ENCODE measurements at regions not wholly inside any gene's neighbourhood (a gene's known extent, or its start where the extent isn't known, plus 50 kb on each side); places are given as distances from the start of the nearest gene placed in this dataset.

GRCh38 chr4:20126906-20127305, 124.8 kb upstream of the SLIT2 start:
- TF ChIP-seq CTCF (IDR thresholded peaks at IDR 0.05; ENCODE audit: insufficient read depth in 1 of 2, low read depth in 1 of 2, low read length in 1 of 2, severe bottlenecking in 1 of 2, unreplicated experiment in 1 of 2), result no peak
- Histone ChIP-seq H3K4me1 (no peaks in the 10 kb centered on the region), H3K36me3 (ENCODE audit: control insufficient read depth, insufficient read depth, low read length) (no peaks in the 10 kb centered on the region), H3K4me3 (ENCODE audit: low read depth, low read length) (no peak overlapping the region), H3K9me3 (no peaks in the 10 kb centered on the region), H3K27me3 (replicated peaks; ENCODE audit: control insufficient read depth, insufficient read depth, low read length) (no peaks in the 10 kb centered on the region)
- DNase-seq, result no peak
- Mint-ChIP-seq H3K9me3 (ENCODE audit: unreplicated experiment) (no peaks in the 10 kb centered on the region), H3K4me3 (ENCODE audit: unreplicated experiment) (no peak overlapping the region), H3K27me3 (ENCODE audit: insufficient read depth, unreplicated experiment) (peaks cover 2% of the 10 kb centered on the region), H3K4me1 (ENCODE audit: low read depth, unreplicated experiment) (no peaks in the 10 kb centered on the region), H3K36me3 (ENCODE audit: insufficient read depth, unreplicated experiment) (no peaks in the 10 kb centered on the region), H3K27ac (ENCODE audit: unreplicated experiment) (no peak overlapping the region)
- POLR2A ChIA-PET, result no interaction called here
- BruUV-seq (replicated peaks), result no TSS peak
- intact Hi-C loops (cut with micrococcal nuclease; ENCODE audit: unreplicated experiment), result no loop called here
- CTCF ChIA-PET, result no interaction called here

DNA sequence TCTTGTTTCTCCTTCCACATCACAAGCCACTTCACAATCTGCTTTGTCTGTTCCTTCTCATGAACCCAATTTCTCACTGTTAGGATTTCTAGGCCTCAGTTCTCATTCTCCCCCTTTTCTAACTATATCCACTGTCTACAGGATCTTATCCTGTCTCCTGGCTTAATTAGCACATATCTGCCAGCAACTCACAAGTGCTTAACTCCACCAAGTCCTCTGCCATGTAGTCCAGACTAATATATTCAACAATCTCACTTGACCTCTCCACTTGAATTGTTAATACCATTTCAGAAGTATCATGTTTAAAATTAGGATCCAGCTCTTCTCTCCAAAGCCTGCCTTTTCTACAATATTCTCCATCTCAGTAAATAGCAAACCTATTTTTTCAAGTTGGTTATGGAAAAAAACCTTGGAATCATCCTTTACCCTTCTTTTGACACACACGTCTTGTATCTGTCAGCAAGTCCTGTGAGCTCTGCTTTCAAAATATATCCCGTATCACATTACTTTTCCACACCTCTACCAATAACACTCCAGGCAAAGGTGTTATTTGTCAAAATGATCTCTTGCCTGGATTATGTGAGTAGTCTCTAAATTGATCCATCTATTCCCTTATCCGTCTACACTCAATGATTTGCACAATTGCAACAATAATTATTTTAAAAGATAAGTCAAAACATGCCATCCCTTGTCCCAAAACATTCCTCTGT, 127.2 kb upstream of the SLIT2 start:
- ChIA-PET POLR2A (no interaction called here), CTCF (no interaction called here)
- intact Hi-C loops (cut with micrococcal nuclease; ENCODE audit: unreplicated experiment), result no loop called here
- no peaks in the 10 kb centered on the region for H3K9me3 Mint-ChIP-seq (ENCODE audit: unreplicated experiment)
- no peaks in the 10 kb centered on the region for H3K9me3 ChIP-seq
- no TSS peak for BruUV-seq (replicated peaks)
- H3K4me1 ChIP-seq, result no peaks in the 10 kb centered on the region
- H3K36me3 Mint-ChIP-seq (ENCODE audit: insufficient read depth, unreplicated experiment), result no peaks in the 10 kb centered on the region
- peaks cover under 1% of the 10 kb centered on the region for H3K27me3 Mint-ChIP-seq (ENCODE audit: insufficient read depth, unreplicated experiment)
- no peak overlapping the region for H3K4me3 Mint-ChIP-seq (ENCODE audit: unreplicated experiment)
- no peaks in the 10 kb centered on the region for H3K27me3 ChIP-seq (replicated peaks; ENCODE audit: control insufficient read depth, insufficient read depth, low read length)
- no peaks in the 10 kb centered on the region for H3K36me3 ChIP-seq (ENCODE audit: control insufficient read depth, insufficient read depth, low read length)
- H3K4me3 ChIP-seq (ENCODE audit: low read depth, low read length), result no peak overlapping the region
- no peak overlapping the region for H3K27ac Mint-ChIP-seq (ENCODE audit: unreplicated experiment)
- DNase-seq, result no peak
- H3K4me1 Mint-ChIP-seq (ENCODE audit: low read depth, unreplicated experiment), result no peaks in the 10 kb centered on the region
- no peak for TF ChIP-seq CTCF (IDR thresholded peaks at IDR 0.05; ENCODE audit: insufficient read depth in 1 of 2, low read depth in 1 of 2, low read length in 1 of 2, severe bottlenecking in 1 of 2, unreplicated experiment in 1 of 2)

DNA sequence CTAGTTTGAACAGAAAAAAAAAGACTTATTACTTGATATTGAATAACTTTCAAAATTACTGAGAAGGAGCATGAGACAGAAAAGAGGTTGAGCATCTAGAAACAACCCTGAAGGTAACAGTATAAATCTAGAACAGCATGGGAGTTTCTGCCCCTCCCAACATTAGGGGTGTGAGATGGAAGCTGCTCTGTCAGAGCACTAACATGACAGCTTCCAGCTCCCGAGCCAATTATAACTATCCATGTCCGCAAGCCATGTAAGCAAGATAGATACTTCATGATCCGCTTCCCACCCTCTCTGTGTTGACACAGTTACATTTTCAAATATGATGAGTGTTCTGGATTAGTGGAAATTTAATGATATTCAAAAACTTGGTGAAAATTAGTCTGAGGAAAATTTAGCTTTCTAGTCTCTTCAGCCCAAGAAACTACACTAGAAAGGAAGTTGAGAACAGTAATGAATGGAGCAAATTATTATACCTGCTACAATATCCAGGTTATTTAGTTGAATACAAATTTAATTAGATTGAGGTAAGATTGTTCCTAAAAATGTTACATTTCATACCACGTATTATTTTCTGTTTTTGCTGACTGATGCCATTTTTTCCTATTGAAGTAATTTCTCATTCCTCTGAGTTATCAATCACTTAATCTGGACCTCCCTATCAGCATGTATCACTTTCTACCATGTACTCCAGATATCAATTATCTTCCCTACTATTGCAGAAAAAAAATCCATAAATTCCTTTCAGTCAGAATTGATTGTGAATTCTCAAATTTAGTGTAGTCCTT, 129.3 kb upstream of the SLIT2 start:
- Mint-ChIP-seq H3K36me3 (ENCODE audit: insufficient read depth, unreplicated experiment) (no peaks in the 10 kb centered on the region), H3K4me1 (ENCODE audit: low read depth, unreplicated experiment) (no peaks in the 10 kb centered on the region), H3K27ac (ENCODE audit: unreplicated experiment) (no peak overlapping the region), H3K27me3 (ENCODE audit: insufficient read depth, unreplicated experiment) (peaks cover 3% of the 10 kb centered on the region), H3K9me3 (ENCODE audit: unreplicated experiment) (no peaks in the 10 kb centered on the region), H3K4me3 (ENCODE audit: unreplicated experiment) (no peak overlapping the region)
- H3K9me3 ChIP-seq, result no peaks in the 10 kb centered on the region
- no TSS peak for BruUV-seq (replicated peaks)
- POLR2A ChIA-PET, result no interaction called here
- H3K27me3 ChIP-seq (replicated peaks; ENCODE audit: control insufficient read depth, insufficient read depth, low read length), result no peaks in the 10 kb centered on the region
- DNase-seq, result no peak
- no peaks in the 10 kb centered on the region for H3K4me1 ChIP-seq
- no peak overlapping the region for H3K4me3 ChIP-seq (ENCODE audit: low read depth, low read length)
- no peaks in the 10 kb centered on the region for H3K36me3 ChIP-seq (ENCODE audit: control insufficient read depth, insufficient read depth, low read length)
- CTCF ChIA-PET, result no interaction called here
- intact Hi-C loops (cut with micrococcal nuclease; ENCODE audit: unreplicated experiment), result no loop called here
- no peak for TF ChIP-seq CTCF (IDR thresholded peaks at IDR 0.05; ENCODE audit: insufficient read depth in 1 of 2, low read depth in 1 of 2, low read length in 1 of 2, severe bottlenecking in 1 of 2, unreplicated experiment in 1 of 2)

Data from Caco-2 (cell line).